ENCODE measurements at regions not wholly inside any gene's neighbourhood (a gene's known extent, or its start where the extent isn't known, plus 50 kb on each side); places are given as distances from the start of the nearest gene placed in this dataset. TPM values are rescaled to one million over a fixed set of nuclear protein-coding genes. Genes with fewer than 3 reads are reported as not detected.

DNA sequence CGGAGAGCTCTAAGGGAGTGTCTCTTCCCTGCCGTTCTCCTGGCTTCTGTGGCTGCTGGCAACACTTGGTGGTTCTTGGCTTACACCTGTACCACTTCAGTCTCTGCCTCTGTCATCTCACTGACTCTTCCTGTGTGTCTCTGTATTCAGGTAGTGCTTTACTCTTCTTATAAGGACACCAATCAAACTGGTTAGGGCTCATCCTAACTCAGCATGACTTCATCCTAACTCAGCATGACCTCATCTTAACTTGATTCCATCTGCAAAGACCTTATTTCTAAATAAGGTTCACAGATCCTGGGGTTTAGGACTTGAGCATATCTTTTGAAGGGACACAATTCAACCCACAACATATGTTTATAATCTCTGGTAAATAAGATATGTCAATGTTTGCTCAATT lies 51.6 kb upstream of the DSEL start:
- 75% methylated on average over 2 of the region's 2 CpGs for WGBS
- H3K36me3 ChIP-seq (ENCODE audit: control insufficient read depth in 4 of 4, insufficient read depth in 3 of 4, low read depth in 1 of 4, low read length in 3 of 4) = no peaks in the 10 kb centered on the region
- H3K4me1 ChIP-seq (ENCODE audit: control insufficient read depth in 4 of 4, insufficient read depth in 4 of 4, low read length in 3 of 4) = no peaks in the 10 kb centered on the region
- no peak for TF ChIP-seq GABPA (IDR thresholded peaks at IDR 0.05 in 1 of 2, conservative IDR thresholded peaks at IDR 0.05 in 1 of 2)
- no peak for TF ChIP-seq NR2F2 (IDR thresholded peaks at IDR 0.05)
- TF ChIP-seq SP1 (IDR thresholded peaks at IDR 0.05) = no peak
- TF ChIP-seq RAD21 (IDR thresholded peaks at IDR 0.05) = no peak
- TF ChIP-seq, protein P1, sequence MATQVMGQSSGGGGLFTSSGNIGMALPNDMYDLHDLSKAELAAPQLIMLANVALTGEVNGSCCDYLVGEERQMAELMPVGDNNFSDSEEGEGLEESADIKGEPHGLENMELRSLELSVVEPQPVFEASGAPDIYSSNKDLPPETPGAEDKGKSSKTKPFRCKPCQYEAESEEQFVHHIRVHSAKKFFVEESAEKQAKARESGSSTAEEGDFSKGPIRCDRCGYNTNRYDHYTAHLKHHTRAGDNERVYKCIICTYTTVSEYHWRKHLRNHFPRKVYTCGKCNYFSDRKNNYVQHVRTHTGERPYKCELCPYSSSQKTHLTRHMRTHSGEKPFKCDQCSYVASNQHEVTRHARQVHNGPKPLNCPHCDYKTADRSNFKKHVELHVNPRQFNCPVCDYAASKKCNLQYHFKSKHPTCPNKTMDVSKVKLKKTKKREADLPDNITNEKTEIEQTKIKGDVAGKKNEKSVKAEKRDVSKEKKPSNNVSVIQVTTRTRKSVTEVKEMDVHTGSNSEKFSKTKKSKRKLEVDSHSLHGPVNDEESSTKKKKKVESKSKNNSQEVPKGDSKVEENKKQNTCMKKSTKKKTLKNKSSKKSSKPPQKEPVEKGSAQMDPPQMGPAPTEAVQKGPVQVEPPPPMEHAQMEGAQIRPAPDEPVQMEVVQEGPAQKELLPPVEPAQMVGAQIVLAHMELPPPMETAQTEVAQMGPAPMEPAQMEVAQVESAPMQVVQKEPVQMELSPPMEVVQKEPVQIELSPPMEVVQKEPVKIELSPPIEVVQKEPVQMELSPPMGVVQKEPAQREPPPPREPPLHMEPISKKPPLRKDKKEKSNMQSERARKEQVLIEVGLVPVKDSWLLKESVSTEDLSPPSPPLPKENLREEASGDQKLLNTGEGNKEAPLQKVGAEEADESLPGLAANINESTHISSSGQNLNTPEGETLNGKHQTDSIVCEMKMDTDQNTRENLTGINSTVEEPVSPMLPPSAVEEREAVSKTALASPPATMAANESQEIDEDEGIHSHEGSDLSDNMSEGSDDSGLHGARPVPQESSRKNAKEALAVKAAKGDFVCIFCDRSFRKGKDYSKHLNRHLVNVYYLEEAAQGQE (IDR thresholded peaks at IDR 0.05) = no peak
- TF ChIP-seq FOXA2 (IDR thresholded peaks at IDR 0.05) = no peak
- no peak for TF ChIP-seq MAX (IDR thresholded peaks at IDR 0.05)
- TF ChIP-seq, protein P2, sequence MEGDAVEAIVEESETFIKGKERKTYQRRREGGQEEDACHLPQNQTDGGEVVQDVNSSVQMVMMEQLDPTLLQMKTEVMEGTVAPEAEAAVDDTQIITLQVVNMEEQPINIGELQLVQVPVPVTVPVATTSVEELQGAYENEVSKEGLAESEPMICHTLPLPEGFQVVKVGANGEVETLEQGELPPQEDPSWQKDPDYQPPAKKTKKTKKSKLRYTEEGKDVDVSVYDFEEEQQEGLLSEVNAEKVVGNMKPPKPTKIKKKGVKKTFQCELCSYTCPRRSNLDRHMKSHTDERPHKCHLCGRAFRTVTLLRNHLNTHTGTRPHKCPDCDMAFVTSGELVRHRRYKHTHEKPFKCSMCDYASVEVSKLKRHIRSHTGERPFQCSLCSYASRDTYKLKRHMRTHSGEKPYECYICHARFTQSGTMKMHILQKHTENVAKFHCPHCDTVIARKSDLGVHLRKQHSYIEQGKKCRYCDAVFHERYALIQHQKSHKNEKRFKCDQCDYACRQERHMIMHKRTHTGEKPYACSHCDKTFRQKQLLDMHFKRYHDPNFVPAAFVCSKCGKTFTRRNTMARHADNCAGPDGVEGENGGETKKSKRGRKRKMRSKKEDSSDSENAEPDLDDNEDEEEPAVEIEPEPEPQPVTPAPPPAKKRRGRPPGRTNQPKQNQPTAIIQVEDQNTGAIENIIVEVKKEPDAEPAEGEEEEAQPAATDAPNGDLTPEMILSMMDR (IDR thresholded peaks at IDR 0.05; ENCODE audit: low read depth, low read length, missing input control) = no peak
- TF ChIP-seq, protein P3, sequence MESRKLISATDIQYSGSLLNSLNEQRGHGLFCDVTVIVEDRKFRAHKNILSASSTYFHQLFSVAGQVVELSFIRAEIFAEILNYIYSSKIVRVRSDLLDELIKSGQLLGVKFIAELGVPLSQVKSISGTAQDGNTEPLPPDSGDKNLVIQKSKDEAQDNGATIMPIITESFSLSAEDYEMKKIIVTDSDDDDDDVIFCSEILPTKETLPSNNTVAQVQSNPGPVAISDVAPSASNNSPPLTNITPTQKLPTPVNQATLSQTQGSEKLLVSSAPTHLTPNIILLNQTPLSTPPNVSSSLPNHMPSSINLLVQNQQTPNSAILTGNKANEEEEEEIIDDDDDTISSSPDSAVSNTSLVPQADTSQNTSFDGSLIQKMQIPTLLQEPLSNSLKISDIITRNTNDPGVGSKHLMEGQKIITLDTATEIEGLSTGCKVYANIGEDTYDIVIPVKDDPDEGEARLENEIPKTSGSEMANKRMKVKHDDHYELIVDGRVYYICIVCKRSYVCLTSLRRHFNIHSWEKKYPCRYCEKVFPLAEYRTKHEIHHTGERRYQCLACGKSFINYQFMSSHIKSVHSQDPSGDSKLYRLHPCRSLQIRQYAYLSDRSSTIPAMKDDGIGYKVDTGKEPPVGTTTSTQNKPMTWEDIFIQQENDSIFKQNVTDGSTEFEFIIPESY (IDR thresholded peaks at IDR 0.05) = no peak
- H3K27me3 ChIP-seq (ENCODE audit: control insufficient read depth in 4 of 4, insufficient read depth in 4 of 4, low read length in 3 of 4) = no peaks in the 10 kb centered on the region
- H3K9me3 ChIP-seq (ENCODE audit: control insufficient read depth in 4 of 4, low read length in 3 of 4) = no peaks in the 10 kb centered on the region
- DNase-seq (ENCODE audit: low spot score) = no peak
- H3K27ac ChIP-seq (ENCODE audit: low read depth in 1 of 2, low read length in 2 of 2) = no peak overlapping the region
- H3K9ac ChIP-seq (ENCODE audit: low read depth in 1 of 2, low read length in 2 of 2) = no peak overlapping the region
- no peak overlapping the region for H3K4me3 ChIP-seq (ENCODE audit: low read depth in 1 of 3, low read length in 3 of 3)

Small RNAs in the stretch of these regions (small RNA-seq; reads per million reads assigned to genes)
- not detected for gene AC067819.1

Measured in liver (tissue), 9 donors.